KMS-11 (cell line): ENCODE measurements at regions not wholly inside any gene's neighbourhood (a gene's known extent, or its start where the extent isn't known, plus 50 kb on each side); places are given as distances from the start of the nearest gene placed in this dataset.

Source experiments
- H2AFZ ChIP-seq: fragments of 200-600 bp; sonication (generic); 2 replicates; pipeline ENCODE4 v1.6.1; 2016; ENCODE audit warnings: antibody characterized with exemption, mixed run types, low read depth
- H3K27ac ChIP-seq: fragments of 200-600 bp; sonication (generic); 2 replicates; pipeline ENCODE4 v1.6.1; 2016; ENCODE audit warnings: mild to moderate bottlenecking, mixed run types
- H3K27me3 ChIP-seq: fragments of 200-600 bp; sonication (generic); 2 replicates; pipeline ENCODE4 v1.6.1; 2017; ENCODE audit warnings: mild to moderate bottlenecking, low read depth, mixed run types, moderate library complexity; ENCODE audit not compliant: insufficient read depth
- H3K36me3 ChIP-seq: fragments of 200-600 bp; sonication (generic); 2 replicates; pipeline ENCODE4 v1.6.1; 2017; ENCODE audit warnings: mild to moderate bottlenecking, mixed run types; ENCODE audit not compliant: insufficient read depth
- H3K4me1 ChIP-seq: fragments of 200-600 bp; sonication (generic); 2 replicates; pipeline ENCODE4 v1.6.1; 2016; ENCODE audit warnings: mild to moderate bottlenecking, low read depth, mixed run types; ENCODE audit not compliant: poor library complexity, severe bottlenecking
- H3K4me2 ChIP-seq: fragments of 200-600 bp; sonication (generic); 2 replicates; pipeline ENCODE4 v1.7.0; 2016; ENCODE audit warnings: mild to moderate bottlenecking, mixed run types
- H3K4me3 ChIP-seq: fragments of 200-600 bp; sonication (generic); IDR thresholded peaks from 2 replicates; pipeline ENCODE4 v1.6.1; 2017; ENCODE audit warnings: low read depth, low read length, mixed read lengths; ENCODE audit not compliant: insufficient read depth
- H3K79me2 ChIP-seq: fragments of 200-600 bp; sonication (generic); 2 replicates; pipeline ENCODE4 v1.6.1; 2016; ENCODE audit warnings: low read depth, mixed run types; ENCODE audit not compliant: insufficient read depth
- H3K9ac ChIP-seq: fragments of 200-600 bp; sonication (generic); 2 replicates; pipeline ENCODE4 v1.6.1; 2016; ENCODE audit warnings: mild to moderate bottlenecking, mixed run types
- H4K20me1 ChIP-seq: fragments of 200-600 bp; sonication (generic); 2 replicates; pipeline ENCODE4 v1.6.1; 2016; ENCODE audit warnings: mild to moderate bottlenecking, mixed run types; ENCODE audit not compliant: insufficient read depth
- CTCF ChIP-seq: fragments of 200-600 bp; sonication (generic); conservative IDR thresholded peaks from 2 replicates; pipeline ENCODE4 v1.6.1; 2017; ENCODE audit warnings: low read depth, mild to moderate bottlenecking, antibody characterized with exemption, low read length, moderate library complexity, mixed read lengths

- no peak for TF ChIP-seq CTCF
- Histone ChIP-seq H3K4me2 (no peak overlapping the region), H3K4me1 (no peaks in the 10 kb centered on the region), H4K20me1 (no peaks in the 10 kb centered on the region), H3K27me3 (no peaks in the 10 kb centered on the region), H2AFZ (no peak overlapping the region), H3K79me2 (no peaks in the 10 kb centered on the region), H3K4me3 (no peak overlapping the region), H3K27ac (no peak overlapping the region), H3K9ac (no peak overlapping the region), H3K36me3 (no peaks in the 10 kb centered on the region)
These were observed 161.4 kb upstream of the MAD2L1 start for GRCh38 chr4:120228086-120228485.

- no peak overlapping the region for H3K9ac ChIP-seq
- H3K4me3 ChIP-seq, result no peak overlapping the region
- no peak overlapping the region for H2AFZ ChIP-seq
- no peak overlapping the region for H3K4me2 ChIP-seq
- no peaks in the 10 kb centered on the region for H3K27me3 ChIP-seq
- TF ChIP-seq CTCF, result no peak
- H3K4me1 ChIP-seq, result no peaks in the 10 kb centered on the region
- H4K20me1 ChIP-seq, result no peaks in the 10 kb centered on the region
- H3K79me2 ChIP-seq, result no peaks in the 10 kb centered on the region
- H3K36me3 ChIP-seq, result no peaks in the 10 kb centered on the region
- no peak overlapping the region for H3K27ac ChIP-seq
These were observed 160.9 kb upstream of the MAD2L1 start for GRCh38 chr4:120227554-120227953.

GRCh38 chr4:120225527-120225926 is 158.9 kb upstream of the MAD2L1 start:
- Histone ChIP-seq H3K9ac (no peak overlapping the region), H3K79me2 (no peaks in the 10 kb centered on the region), H3K27ac (no peak overlapping the region), H2AFZ (no peak overlapping the region), H3K27me3 (no peaks in the 10 kb centered on the region), H3K4me3 (no peak overlapping the region), H3K4me2 (no peak overlapping the region), H4K20me1 (no peaks in the 10 kb centered on the region), H3K4me1 (no peaks in the 10 kb centered on the region), H3K36me3 (no peaks in the 10 kb centered on the region)
- no peak for TF ChIP-seq CTCF

- Histone ChIP-seq H3K4me2 (no peak overlapping the region), H3K4me3 (no peak overlapping the region), H3K27ac (no peak overlapping the region), H2AFZ (no peak overlapping the region), H3K9ac (no peak overlapping the region), H3K4me1 (no peaks in the 10 kb centered on the region), H3K36me3 (no peaks in the 10 kb centered on the region), H3K79me2 (no peaks in the 10 kb centered on the region), H3K27me3 (no peaks in the 10 kb centered on the region), H4K20me1 (no peaks in the 10 kb centered on the region)
- TF ChIP-seq CTCF, result no peak
These were observed 152.3 kb upstream of the MAD2L1 start for GRCh38 chr4:120218981-120219380.

GRCh38 chr4:120215350-120215749 is 148.7 kb upstream of the MAD2L1 start:
- no peak overlapping the region for H3K9ac ChIP-seq
- no peaks in the 10 kb centered on the region for H3K27me3 ChIP-seq
- H2AFZ ChIP-seq, result no peak overlapping the region
- H3K4me3 ChIP-seq, result no peak overlapping the region
- TF ChIP-seq CTCF, result no peak
- H4K20me1 ChIP-seq, result no peaks in the 10 kb centered on the region
- no peaks in the 10 kb centered on the region for H3K79me2 ChIP-seq
- H3K4me1 ChIP-seq, result no peaks in the 10 kb centered on the region
- no peak overlapping the region for H3K27ac ChIP-seq
- H3K36me3 ChIP-seq, result no peaks in the 10 kb centered on the region
- no peak overlapping the region for H3K4me2 ChIP-seq
